ENCODE measurements at regions not wholly inside any gene's neighbourhood (a gene's known extent, or its start where the extent isn't known, plus 50 kb on each side); places are given as distances from the start of the nearest gene placed in this dataset.

DNA sequence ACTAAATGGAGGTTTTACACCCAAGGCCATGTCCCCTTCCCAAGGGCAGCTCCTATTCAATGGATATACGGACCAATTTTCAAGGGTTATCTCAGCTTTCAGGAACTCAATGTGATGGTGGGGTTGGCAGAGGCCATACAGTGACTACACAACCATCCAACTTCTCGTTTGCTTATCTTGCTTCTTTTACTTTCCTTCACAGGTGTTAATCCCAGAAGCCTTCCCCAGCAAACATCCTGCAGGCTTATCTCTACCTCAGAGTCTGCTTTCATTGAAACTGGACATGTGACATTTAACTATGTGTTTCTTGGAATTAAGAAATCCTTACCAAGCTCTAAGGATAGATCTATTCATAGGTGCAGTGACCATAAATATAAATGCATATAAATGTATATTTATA, 443.8 kb upstream of the CDH20 start (continued):
- no peak for TF ChIP-seq CHD7 (IDR thresholded peaks at IDR 0.05; ENCODE audit: insufficient replicate concordance, low read length)

Measured in H1 (cell line).